Fibroblast of skin of left quadriceps (primary cell): ENCODE measurements at regions not wholly inside any gene's neighbourhood (a gene's known extent, or its start where the extent isn't known, plus 50 kb on each side); places are given as distances from the start of the nearest gene placed in this dataset.

Source experiments
- DNase-seq, 2 experiments: peaks; one replicate each; pipeline ENCODE4 v3.0.0-alpha.2; 2013; ENCODE audit warnings: low read depth in 2 of 2

DNA sequence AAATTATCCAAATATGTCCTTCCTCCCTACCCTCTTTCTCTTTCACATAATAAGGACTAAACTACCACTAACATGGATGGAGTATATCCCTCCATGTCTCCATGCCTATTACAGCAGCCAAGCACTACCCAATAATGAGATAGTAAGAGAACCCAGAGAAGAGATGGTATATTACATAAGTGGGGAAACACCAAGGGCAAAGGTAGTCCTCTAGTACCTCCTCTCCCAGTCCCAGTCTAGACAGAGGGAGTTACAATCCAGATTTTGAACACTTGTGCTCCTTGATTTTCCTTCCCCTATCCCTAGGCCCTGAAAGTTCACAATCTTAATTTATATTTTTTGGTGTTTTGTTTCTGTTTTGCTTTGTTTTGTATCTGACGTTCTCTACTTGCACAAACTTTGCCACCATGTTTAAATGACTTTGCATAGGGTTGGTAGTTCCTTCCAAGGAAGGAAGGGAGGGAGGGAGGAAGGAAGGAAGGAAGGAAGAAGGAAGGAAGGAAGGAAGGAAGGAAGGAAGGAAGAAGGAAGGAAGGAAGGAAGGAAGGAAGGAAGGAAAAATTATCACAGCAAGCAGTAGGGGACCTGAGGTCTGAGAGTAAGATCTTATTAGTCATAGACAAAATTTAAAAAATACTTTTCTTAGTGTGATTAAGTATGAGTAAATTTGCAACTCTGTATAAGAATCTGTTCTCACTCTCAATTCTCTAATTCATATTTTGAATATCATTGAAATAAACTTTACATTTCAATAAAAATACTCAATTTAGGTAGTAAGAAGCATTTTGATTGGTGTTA is 521.9 kb downstream of the PTPRC start:
- DNase-seq: no peak

- no peak for DNase-seq
Observed at GRCh38 chr1:199161319-199161680, 522.5 kb downstream of the PTPRC start.

DNA sequence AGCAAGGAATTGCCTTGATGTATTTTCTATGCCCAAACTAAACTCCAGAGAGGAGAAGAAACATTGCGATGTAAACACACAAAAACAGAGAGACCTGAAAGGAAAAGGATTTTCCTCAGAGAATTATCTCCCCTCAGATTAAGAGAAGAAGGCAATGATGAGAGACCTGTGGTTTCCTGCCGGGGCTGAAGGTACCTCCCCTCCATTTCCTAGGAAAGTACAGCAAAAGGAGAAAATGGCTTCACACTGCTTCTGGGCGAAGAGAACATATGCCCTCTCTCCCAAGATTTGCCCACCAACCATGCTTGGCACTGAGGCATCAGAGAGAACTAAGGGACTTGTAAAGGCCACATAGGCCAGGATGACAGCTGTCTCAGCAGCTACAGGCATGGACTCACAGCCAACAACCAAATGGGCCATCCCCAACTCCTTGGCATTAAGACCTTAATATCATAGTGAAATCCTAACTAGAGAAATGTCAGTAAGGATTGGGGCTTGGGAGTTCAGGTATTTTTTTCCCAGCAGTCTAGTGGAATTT is 523.0 kb downstream of the PTPRC start:
- no peak for DNase-seq

DNA sequence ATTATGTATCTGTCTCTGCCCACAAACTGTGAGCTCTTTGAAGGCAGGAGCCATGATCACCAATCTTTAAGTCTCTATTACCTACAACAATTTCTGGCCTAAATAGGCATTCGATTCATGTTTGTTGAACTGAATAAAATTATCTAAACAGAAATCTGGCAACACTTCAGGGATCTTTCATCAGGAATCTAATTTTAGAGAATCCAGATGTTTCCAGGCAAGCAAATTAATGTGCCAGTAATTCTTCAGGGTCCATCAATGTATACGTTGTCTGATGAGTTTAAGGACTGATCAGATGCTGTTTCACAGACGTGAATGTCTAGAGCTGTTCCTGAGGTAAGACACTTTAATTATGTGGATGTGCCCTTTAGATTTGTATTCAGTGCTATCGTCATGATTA is 524.4 kb downstream of the PTPRC start:
- DNase-seq: peak; percentile 7 to 13

DNA sequence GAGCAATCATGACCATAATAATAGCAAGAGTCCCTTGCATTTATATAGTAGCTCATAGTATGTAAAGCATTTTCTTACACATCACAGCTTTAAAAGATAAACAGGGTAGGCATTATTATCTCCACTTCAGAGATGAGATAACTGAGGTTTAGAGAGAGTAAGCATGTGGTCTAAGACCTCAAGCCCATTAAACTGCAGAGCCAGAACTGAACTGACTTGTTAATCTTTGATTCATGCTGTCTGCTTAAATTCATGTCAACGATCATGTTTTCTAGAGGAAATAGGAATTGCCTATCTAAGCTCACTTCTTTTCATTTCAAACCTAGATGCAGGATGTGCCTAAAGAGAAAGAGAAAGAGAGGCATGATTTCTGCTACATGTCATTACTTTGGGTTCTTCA is 524.8 kb downstream of the PTPRC start:
- DNase-seq: no peak

DNA sequence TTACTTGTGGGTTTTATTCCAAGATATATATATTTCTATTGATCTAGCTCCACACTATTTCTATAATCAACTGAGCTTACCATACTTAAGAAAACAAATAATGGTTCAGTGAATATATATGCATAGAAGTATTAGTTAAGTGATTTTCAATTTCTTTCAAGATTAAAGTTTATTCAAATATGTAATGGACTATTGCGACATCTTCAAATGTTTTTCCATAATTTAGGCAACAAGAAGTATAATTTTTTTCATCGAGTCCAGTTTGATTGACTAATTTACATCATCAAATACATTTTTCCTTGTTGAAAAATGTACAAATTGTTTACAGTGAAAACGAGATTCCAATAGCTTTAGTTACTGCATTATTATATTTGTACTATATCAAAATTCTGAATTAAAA is 528.6 kb downstream of the PTPRC start:
- no peak for DNase-seq

- DNase-seq: no peak
Observed at GRCh38 chr1:199168888-199169585, 530.2 kb downstream of the PTPRC start.

DNA sequence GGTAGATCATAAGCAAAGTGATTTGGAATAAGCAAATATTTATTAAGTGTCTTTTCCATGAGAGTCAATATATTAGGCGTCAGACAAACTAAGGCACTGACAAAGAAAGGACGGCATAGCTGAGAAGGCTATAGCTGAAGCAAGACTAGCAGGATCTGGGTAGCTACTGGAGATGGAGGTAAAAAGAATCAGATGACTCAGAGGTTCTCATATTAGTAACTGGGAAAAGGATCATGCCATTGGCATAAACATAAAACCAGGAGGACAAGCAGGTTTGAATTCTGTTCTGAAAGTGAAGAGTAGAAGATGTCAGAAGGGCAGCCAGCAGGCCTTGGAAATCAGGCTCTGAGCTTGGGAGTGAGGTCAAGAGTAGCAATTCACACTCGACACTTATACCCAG is 531.9 kb downstream of the PTPRC start:
- DNase-seq: no peak

GRCh38 chr1:199172171-199173124 is 533.6 kb downstream of the PTPRC start:
- DNase-seq: no peak

DNA sequence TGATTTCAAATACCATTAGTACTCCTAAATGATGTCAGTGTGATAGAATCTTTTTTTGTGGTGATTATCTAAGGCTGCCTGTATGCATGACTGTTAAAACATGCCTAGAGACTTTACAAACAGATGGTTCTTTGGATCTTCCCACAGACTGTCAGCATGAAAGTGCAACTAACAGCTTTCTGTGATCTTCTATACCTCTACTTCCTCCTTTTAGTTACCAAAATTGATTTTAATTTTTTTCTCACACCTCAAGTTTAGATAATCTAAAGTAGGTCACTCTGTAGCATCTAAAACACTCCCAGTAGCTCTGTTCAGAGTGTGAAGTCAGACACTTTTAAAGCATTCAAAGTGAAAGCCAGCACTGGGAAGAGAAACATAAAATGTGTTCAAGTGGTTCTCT is 534.5 kb downstream of the PTPRC start:
- DNase-seq: no peak

DNA sequence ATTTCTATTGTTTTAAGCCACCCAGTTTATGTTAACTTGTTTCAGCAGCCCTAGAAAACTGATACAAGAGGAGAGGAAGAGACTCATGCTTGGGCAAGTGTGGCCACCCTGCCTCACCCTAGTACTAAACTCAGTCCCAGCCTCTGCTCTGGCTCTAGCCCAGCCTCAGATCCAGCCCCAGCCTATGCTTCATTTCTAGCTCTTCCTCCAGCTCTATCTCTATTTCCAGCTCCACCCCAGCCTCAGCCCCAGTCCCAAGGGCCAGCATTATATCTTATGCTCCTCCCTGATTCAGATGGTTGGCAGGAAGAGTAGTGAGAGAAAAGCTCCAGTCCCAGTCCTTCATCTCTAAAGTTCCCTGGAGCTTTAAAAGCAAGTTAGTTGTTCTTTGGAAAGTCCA is 535.5 kb downstream of the PTPRC start:
- DNase-seq: no peak

DNA sequence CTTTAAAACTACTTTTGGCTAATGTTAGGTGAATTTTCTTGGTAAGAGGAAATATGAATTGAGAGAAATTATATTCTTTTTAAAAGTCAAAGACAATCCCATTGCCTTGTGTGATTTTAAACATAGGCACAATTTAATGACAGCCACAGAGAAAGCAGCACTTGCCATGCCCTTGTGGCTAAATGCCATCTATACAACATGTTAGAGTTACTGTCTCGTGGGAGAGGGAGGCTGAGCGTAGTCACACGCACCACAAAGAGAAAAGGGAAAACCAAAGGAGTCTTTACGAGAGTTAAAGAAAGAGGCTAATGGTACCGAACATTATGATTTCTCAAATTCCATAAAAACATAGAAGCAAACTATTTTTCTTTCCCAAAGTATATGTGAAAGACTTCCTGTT is 537.9 kb downstream of the PTPRC start:
- no peak for DNase-seq

GRCh38 chr1:199177241-199177640 is 538.4 kb downstream of the PTPRC start:
- DNase-seq: no peak

- no peak for DNase-seq
Observed at GRCh38 chr1:199178646-199179045, 539.8 kb downstream of the PTPRC start.

GRCh38 chr1:199182186-199182843 is 543.5 kb downstream of the PTPRC start:
- DNase-seq: no peak

DNA sequence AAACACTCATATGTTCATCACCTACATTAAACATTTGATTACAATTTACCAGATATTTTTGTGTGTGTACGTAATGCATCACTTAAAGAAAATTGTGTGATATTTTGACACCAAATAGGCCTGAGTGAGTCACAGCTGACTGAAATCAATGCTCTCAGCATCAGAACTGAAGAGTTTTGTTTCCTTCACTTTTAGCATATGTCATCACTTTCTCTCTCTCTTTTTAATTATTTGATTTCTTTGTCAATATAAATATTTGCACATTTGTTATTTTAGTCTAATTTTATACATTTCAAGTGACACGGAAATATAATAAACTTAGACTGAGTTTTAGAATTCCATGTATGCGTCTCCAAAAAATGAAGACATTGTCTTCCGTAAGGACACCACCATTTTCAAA is 545.3 kb downstream of the PTPRC start:
- no peak for DNase-seq

GRCh38 chr1:199194862-199195261 is 556.0 kb downstream of the PTPRC start:
- no peak for DNase-seq

- DNase-seq: no peak
Observed at GRCh38 chr1:199197695-199198094, 558.9 kb downstream of the PTPRC start.

DNA sequence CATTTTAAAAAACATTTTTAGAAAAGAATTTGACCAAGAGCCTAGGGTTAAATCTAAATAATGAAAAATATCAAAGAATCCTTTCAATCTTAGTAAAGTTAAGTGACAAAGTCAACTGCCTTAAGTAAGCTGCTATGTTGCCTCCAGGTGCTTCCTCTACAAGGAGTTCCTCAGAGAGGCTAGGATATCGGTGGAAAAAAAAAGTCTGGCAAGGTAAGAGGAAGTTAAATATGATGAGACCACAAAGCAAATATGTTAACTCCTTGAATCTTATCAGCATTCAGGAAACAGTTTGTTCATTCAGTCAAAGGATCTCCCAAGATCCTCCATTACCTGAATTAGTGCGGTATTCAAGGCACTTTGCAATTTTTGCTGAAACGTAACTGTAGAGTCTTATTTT is 563.5 kb downstream of the PTPRC start:
- DNase-seq: no peak

DNA sequence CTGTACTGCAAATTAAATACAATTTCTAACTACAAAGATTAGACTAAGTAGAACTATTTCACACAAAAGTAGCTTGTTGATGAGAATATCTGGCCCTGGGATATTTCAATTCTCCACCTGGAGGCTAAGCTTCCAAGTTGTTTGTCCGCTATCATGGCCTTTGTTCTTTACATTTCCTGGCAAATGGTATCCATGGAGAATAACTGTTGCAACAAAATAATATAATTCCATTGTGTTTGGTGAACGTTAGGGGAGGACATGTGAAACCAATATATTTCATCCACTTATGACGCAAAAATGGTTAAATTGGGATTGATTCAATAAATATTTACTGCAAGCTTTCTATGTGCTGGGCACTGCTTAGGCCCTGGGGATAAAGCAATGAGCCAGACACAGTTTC is 565.4 kb downstream of the PTPRC start:
- DNase-seq: no peak

DNA sequence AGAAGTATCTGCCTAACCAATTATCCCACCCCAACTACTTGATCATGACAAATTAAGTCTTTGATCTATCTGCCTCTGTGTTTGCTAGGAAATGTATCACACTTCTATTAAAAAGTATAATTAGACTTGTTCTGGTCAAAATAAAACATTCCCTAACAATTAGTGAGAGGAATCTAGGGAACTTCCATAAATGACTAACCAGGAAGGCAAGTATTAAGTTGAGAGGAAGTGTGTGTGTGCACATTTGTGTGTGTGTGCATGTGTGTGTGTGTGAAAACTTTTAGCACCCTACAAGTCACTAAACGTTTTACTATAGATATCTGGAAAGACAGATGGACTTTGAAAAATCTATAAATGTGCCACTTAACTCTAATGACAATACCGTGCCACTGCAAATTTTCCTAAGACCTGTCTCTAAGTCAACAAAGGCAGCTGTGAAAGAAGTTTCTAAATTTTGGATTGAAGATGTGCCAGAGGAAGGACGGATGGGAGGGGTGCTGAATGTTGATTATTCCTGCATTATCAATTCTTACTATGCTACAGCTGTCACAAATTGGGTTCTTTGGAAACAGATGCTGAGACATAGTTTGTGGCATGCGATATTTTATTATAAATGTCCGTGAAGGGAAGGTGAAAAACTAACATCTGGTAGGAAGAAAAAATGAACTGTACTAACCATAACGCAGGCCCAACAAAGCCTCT is 567.1 kb downstream of the PTPRC start:
- no peak for DNase-seq
